SK-N-SH treated with all-trans-retinoic acid at 6 μM for 48 hours (cell line): ENCODE measurements at regions not wholly inside any gene's neighbourhood (a gene's known extent, or its start where the extent isn't known, plus 50 kb on each side); places are given as distances from the start of the nearest gene placed in this dataset.

ENCODE experiments used
- ATAC-seq: fragments of 200-7000 bp; cut with Tn5 transposase; 3 replicates; pipeline ENCODE4 v1.9.1; 2020; ENCODE audit warnings: mild to moderate bottlenecking, moderate library complexity
- ARNTL ChIP-seq: fragments of 450-650 bp; formaldehyde crosslinking; IDR thresholded peaks from 2 replicates; pipeline ENCODE4 v1.5.0; 2020; ENCODE audit warnings: low read depth, mild to moderate bottlenecking, moderate library complexity, borderline replicate concordance
- BACH2 ChIP-seq: fragments of 250-450 bp; sonication (Bioruptor Pico); IDR thresholded peaks from 2 replicates; pipeline ENCODE4 v1.9.0; 2021; ENCODE audit warnings: mild to moderate bottlenecking, borderline replicate concordance
- GLIS3 ChIP-seq: fragments of 250-450 bp; sonication (Bioruptor Pico); IDR thresholded peaks from 2 replicates; pipeline ENCODE4 v1.5.0; 2020; ENCODE audit warnings: mild to moderate bottlenecking, moderate library complexity
- ISL1 ChIP-seq: fragments of 250-450 bp; sonication (Bioruptor Pico); IDR thresholded peaks from 2 replicates; pipeline ENCODE4 v2.1.2; 2022; ENCODE audit warnings: mild to moderate bottlenecking, moderate library complexity
- OSR1 ChIP-seq: fragments of 250-450 bp; sonication (Bioruptor Pico); IDR thresholded peaks from 2 replicates; pipeline ENCODE4 v1.8.0; 2022; ENCODE audit warnings: moderate library complexity, mild to moderate bottlenecking, inconsistent platforms
- PPARA ChIP-seq: fragments of 250-450 bp; sonication (Bioruptor Pico); IDR thresholded peaks from 2 replicates; pipeline ENCODE4 v1.5.0; 2020; ENCODE audit warnings: mild to moderate bottlenecking, borderline replicate concordance
- SNAI2 ChIP-seq: fragments of 250-450 bp; sonication (Bioruptor Pico); IDR thresholded peaks from 2 replicates; pipeline ENCODE4 v1.5.0; 2020; ENCODE audit warnings: mild to moderate bottlenecking, moderate library complexity
- TCF4 ChIP-seq: fragments of 250-450 bp; sonication (Bioruptor Pico); IDR thresholded peaks from 2 replicates; pipeline ENCODE4 v1.8.0; 2021; ENCODE audit warnings: mild to moderate bottlenecking, moderate library complexity, borderline replicate concordance
- TOX ChIP-seq: fragments of 250-450 bp; sonication (Bioruptor Pico); IDR thresholded peaks from 2 replicates; pipeline ENCODE4 v1.8.0; 2021; ENCODE audit warnings: mild to moderate bottlenecking, moderate library complexity, borderline replicate concordance
- ZFP3 ChIP-seq: fragments of 250-450 bp; sonication (Bioruptor Pico); IDR thresholded peaks from 2 replicates; pipeline ENCODE4 v1.5.0; 2020; ENCODE audit warnings: mild to moderate bottlenecking, moderate library complexity
- ZFP30 ChIP-seq: fragments of 450-650 bp; formaldehyde crosslinking; IDR thresholded peaks from 2 replicates; pipeline ENCODE4 v1.5.0; 2022; ENCODE audit warnings: mild to moderate bottlenecking, moderate library complexity
- ZNF565 ChIP-seq: fragments of 450-650 bp; formaldehyde crosslinking; conservative IDR thresholded peaks from 2 replicates; pipeline ENCODE4 v1.5.0; 2020; ENCODE audit warnings: low read depth, mild to moderate bottlenecking, moderate library complexity
- ZNF8 ChIP-seq: fragments of 450-650 bp; formaldehyde crosslinking; IDR thresholded peaks from 2 replicates; pipeline ENCODE4 v1.5.0; 2020; ENCODE audit warnings: mild to moderate bottlenecking, moderate library complexity
- TF ChIP-seq, protein P1 (sequence below): fragments of 250-450 bp; sonication (Bioruptor Pico); IDR thresholded peaks from 2 replicates; pipeline ENCODE4 v1.5.1; 2021; ENCODE audit warnings: mild to moderate bottlenecking, moderate library complexity
- TF ChIP-seq, protein P2 (sequence below): fragments of 250-450 bp; sonication (Bioruptor Pico); IDR thresholded peaks from 2 replicates; pipeline ENCODE4 v1.8.0; 2021; ENCODE audit warnings: low read depth, mild to moderate bottlenecking, moderate library complexity, borderline replicate concordance
- TF ChIP-seq, protein P3 (sequence below): fragments of 250-450 bp; sonication (Bioruptor Pico); IDR thresholded peaks from 2 replicates; pipeline ENCODE4 v1.8.0; 2020; ENCODE audit warnings: mild to moderate bottlenecking, moderate library complexity, borderline replicate concordance
- TF ChIP-seq, protein P4 (sequence below): fragments of 250-450 bp; sonication (Bioruptor Pico); IDR thresholded peaks from 2 replicates; pipeline ENCODE4 v1.5.1; 2020; ENCODE audit warnings: low read depth, mild to moderate bottlenecking, moderate library complexity

DNA sequence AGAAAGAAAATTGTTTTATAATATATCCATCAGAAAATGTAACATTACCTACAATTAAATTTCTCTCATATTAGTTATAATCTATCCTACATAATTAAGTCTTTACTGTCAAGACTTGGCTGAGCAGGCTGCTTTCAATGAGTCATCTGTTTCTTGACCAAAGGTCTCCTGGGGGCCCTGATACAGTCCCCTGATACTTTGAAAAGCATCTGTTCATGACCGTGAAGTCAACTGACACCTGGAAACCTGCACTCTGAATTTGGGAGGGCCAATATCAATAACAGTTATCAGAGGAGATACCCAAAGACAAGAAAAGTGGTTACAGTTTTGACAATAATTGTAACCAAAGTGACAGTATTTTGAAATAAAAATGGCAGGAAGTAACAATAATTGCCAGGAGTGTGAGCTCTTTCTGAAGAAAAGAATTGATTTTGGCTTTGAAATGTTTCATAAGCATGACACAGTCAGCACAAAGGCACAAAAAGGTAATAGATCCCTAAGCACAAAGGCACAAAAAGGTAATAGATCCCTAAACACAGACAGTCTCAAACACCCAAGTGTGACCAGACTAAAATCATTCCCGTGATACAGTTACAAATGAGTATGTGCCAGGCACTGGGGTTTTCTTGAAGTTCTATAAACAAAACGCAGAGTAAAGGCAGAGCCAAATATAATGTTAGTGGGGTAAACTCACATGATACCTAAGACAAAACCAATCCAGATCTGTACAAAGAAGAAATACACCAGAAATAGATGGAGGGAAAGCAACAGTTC is 260.7 kb downstream of the PLOD2 start:
- no peak for TF ChIP-seq TOX
- no peak for TF ChIP-seq GLIS3
- no peak for TF ChIP-seq ZNF565 (CRISPR knock-in tag)
- TF ChIP-seq, protein P1, sequence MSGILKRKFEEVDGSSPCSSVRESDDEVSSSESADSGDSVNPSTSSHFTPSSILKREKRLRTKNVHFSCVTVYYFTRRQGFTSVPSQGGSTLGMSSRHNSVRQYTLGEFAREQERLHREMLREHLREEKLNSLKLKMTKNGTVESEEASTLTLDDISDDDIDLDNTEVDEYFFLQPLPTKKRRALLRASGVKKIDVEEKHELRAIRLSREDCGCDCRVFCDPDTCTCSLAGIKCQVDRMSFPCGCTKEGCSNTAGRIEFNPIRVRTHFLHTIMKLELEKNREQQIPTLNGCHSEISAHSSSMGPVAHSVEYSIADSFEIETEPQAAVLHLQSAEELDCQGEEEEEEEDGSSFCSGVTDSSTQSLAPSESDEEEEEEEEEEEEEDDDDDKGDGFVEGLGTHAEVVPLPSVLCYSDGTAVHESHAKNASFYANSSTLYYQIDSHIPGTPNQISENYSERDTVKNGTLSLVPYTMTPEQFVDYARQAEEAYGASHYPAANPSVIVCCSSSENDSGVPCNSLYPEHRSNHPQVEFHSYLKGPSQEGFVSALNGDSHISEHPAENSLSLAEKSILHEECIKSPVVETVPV (CRISPR knock-in tag) = no peak
- TF ChIP-seq, all 23 proteins: peak for 0
- no peak for ATAC-seq

DNA sequence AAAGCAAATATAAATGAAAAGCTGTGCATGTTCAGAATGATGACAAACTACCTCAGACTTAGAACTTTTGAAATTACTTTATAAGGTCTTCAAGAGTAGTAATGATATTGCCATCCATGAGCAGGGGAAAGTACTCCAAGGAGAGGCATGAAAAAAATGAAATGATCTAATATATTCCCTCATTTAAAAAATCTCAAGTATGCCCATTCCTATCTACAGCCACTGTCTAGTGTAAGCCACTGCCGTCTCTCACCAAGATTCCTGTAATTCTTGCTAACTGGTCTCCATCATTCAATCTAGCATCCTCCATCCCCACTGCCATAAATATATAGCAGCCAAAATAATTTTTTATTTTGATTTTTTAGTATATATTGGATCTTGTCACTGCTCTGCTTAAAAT is 258.8 kb downstream of the PLOD2 start:
- no peak for ATAC-seq
- no peak for TF ChIP-seq ISL1 (CRISPR knock-in tag)
- no peak for TF ChIP-seq ARNTL (CRISPR knock-in tag)
- TF ChIP-seq ZFP30 = no peak
- no peak for TF ChIP-seq PPARA (CRISPR knock-in tag)
- TF ChIP-seq ZFP3 (CRISPR knock-in tag) = no peak
- TF ChIP-seq, protein P2, sequence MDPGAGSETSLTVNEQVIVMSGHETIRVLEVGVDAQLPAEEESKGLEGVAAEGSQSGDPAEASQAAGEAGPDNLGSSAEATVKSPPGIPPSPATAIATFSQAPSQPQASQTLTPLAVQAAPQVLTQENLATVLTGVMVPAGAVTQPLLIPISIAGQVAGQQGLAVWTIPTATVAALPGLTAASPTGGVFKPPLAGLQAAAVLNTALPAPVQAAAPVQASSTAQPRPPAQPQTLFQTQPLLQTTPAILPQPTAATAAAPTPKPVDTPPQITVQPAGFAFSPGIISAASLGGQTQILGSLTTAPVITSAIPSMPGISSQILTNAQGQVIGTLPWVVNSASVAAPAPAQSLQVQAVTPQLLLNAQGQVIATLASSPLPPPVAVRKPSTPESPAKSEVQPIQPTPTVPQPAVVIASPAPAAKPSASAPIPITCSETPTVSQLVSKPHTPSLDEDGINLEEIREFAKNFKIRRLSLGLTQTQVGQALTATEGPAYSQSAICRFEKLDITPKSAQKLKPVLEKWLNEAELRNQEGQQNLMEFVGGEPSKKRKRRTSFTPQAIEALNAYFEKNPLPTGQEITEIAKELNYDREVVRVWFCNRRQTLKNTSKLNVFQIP (CRISPR knock-in tag) = no peak
- no peak for TF ChIP-seq SNAI2 (CRISPR knock-in tag)
- no peak for TF ChIP-seq TCF4 (CRISPR knock-in tag)
- no peak for TF ChIP-seq ZNF565 (CRISPR knock-in tag)
- TF ChIP-seq, protein P3, sequence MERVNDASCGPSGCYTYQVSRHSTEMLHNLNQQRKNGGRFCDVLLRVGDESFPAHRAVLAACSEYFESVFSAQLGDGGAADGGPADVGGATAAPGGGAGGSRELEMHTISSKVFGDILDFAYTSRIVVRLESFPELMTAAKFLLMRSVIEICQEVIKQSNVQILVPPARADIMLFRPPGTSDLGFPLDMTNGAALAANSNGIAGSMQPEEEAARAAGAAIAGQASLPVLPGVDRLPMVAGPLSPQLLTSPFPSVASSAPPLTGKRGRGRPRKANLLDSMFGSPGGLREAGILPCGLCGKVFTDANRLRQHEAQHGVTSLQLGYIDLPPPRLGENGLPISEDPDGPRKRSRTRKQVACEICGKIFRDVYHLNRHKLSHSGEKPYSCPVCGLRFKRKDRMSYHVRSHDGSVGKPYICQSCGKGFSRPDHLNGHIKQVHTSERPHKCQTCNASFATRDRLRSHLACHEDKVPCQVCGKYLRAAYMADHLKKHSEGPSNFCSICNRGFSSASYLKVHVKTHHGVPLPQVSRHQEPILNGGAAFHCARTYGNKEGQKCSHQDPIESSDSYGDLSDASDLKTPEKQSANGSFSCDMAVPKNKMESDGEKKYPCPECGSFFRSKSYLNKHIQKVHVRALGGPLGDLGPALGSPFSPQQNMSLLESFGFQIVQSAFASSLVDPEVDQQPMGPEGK (CRISPR knock-in tag) = no peak
- TF ChIP-seq GLIS3 = no peak
- TF ChIP-seq ZNF8 (CRISPR knock-in tag) = no peak
- no peak for TF ChIP-seq TOX
- TF ChIP-seq, protein P4, sequence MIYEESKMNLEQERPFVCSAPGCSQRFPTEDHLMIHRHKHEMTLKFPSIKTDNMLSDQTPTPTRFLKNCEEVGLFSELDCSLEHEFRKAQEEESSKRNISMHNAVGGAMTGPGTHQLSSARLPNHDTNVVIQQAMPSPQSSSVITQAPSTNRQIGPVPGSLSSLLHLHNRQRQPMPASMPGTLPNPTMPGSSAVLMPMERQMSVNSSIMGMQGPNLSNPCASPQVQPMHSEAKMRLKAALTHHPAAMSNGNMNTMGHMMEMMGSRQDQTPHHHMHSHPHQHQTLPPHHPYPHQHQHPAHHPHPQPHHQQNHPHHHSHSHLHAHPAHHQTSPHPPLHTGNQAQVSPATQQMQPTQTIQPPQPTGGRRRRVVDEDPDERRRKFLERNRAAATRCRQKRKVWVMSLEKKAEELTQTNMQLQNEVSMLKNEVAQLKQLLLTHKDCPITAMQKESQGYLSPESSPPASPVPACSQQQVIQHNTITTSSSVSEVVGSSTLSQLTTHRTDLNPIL (CRISPR knock-in tag) = no peak

DNA sequence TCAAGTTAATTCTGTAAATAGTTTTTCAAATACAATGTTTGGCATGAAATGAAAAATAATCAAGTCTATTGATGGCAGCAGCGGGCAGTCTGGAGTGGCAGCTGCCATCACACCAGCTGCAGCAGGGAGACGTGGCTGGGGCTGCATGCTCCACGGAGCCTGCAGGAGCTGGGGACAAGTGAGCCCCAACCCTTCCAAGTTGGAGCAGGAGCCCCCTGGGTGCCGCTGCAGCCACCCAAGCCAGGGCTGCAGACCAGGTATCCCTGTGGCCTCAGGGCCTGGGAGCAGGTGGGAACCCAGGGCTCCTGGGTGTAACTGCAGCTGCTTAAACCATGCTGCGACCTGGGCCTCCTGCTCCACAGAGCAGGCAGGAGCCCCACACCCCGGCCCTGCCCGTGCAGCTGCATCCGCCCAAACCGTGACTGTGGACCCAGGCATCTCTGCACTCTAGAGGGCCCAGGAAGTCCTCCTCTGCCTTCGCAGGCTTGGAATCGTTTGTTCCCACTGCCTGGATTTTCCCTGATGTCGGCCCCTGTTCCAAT is 257.4 kb downstream of the PLOD2 start:
- TF ChIP-seq BACH2 (CRISPR knock-in tag) (no peak), OSR1 (CRISPR knock-in tag) (no peak), ZFP3 (CRISPR knock-in tag) (no peak), SNAI2 (CRISPR knock-in tag) (no peak)
- TF ChIP-seq, protein P4 (CRISPR knock-in tag) = no peak
- TF ChIP-seq, protein P3 (CRISPR knock-in tag) = no peak
- ATAC-seq = no peak
